ENCODE measurements at regions not wholly inside any gene's neighbourhood (a gene's known extent, or its start where the extent isn't known, plus 50 kb on each side); places are given as distances from the start of the nearest gene placed in this dataset.
"Not testable (repeated sequence)": the region's sequence is repeated elsewhere in the genome, so short reads cannot be mapped to it uniquely, and the experiment has no call there.

DNA sequence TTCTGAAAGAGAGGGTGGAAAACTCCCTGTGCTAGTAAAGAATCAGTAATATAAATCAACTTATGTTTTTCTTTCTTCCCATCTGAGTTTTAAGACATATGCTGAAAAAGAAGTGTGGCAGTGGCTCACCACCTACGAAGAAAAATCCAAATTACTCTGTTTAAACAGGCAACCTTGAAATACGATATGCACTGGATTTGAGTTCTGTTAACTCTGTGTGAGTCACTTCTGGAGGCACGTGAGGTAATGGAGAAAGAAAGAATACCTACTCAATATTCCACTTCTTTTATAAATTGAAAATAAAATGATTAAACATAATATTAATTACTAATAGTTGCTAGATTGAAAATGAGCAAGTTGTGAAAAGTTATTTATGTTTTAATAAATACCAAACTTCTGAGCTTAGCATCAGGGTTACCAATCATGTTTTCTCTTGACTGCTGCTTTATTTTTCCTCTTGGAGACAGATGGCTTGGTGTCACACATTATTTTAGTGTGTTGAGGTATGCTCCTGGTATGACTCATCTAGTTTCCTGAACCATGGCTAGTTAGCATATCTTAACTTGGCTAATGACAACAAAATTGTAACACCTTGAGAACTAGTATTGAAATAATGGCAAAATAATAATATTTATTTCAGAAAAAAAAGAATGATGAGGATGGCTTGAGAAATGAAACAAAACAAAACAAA lies 1705.5 kb upstream of the PIK3C3 start:
- Histone ChIP-seq H3K4me3 (no peak overlapping the region), H3K27me3 (no peaks in the 10 kb centered on the region), H3K4me1 (no peaks in the 10 kb centered on the region), H3K9me3 (no peaks in the 10 kb centered on the region), H3K36me3 (ENCODE audit: low read depth, missing control alignments) (no peaks in the 10 kb centered on the region), H3K27ac (no peak overlapping the region)
- DNase-seq, result no peak
- TF ChIP-seq POLR2A (IDR thresholded peaks at IDR 0.05), result no peak
- TF ChIP-seq, protein P1, sequence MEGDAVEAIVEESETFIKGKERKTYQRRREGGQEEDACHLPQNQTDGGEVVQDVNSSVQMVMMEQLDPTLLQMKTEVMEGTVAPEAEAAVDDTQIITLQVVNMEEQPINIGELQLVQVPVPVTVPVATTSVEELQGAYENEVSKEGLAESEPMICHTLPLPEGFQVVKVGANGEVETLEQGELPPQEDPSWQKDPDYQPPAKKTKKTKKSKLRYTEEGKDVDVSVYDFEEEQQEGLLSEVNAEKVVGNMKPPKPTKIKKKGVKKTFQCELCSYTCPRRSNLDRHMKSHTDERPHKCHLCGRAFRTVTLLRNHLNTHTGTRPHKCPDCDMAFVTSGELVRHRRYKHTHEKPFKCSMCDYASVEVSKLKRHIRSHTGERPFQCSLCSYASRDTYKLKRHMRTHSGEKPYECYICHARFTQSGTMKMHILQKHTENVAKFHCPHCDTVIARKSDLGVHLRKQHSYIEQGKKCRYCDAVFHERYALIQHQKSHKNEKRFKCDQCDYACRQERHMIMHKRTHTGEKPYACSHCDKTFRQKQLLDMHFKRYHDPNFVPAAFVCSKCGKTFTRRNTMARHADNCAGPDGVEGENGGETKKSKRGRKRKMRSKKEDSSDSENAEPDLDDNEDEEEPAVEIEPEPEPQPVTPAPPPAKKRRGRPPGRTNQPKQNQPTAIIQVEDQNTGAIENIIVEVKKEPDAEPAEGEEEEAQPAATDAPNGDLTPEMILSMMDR (IDR thresholded peaks at IDR 0.05), result no peak
- WGBS, 2 donors, result 65 to 70% methylated on average over 3 of the region's 3 CpGs
- intact Hi-C loops (cut with DNase I; ENCODE audit: low total_unique reads), result no loop called here

DNA sequence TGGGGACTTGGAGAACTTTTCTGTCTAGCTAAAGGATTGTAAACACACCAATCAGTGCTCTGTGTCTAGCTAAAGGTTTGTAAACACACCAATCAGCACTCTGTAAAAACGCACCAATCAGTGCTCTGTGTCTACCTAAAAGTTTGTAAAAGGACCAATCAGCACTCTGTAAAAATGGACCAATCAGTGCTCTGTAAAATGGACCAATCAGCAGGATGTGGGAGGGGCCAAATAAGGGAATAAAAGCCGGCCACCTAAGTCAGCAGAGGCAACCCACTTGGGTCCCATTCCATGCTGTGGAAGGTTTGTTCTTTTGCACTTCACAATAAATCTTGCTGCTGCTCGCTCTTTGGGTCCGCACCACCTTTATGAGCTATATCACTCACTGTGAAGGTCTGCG lies 1709.4 kb upstream of the PIK3C3 start:
- H3K27me3 ChIP-seq; H3K4me1 ChIP-seq; H3K4me3 ChIP-seq; H3K27ac ChIP-seq; H3K9me3 ChIP-seq; H3K36me3 ChIP-seq (ENCODE audit: low read depth, missing control alignments); intact Hi-C loops (cut with DNase I; ENCODE audit: low total_unique reads): not testable (repeated sequence)
- WGBS, 2 donors, result 69 to 74% methylated on average over 5 of the region's 5 CpGs
- DNase-seq, result peak; percentile 68

DNA sequence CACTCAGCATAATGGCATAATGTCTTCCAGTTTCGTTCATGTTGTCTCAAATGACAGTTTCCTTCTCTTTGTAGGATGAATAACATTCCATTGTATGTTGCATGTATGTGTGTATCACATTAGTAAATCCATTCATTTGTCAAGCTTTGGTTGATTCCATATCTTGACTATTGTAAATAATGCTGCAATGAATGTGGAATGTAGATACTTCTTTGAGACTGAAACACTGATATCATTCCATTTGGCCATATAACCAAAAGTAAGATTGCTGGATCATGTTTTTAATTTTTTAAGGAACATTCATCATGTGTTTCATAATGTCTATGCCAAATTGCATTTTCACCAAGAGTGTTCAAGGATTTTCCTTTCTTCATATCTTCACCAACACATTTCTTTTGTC lies 1711.4 kb upstream of the PIK3C3 start:
- TF ChIP-seq, protein P1 (IDR thresholded peaks at IDR 0.05), result no peak
- no peak for TF ChIP-seq POLR2A (IDR thresholded peaks at IDR 0.05)
- no peak for DNase-seq
- no peaks in the 10 kb centered on the region for H3K27me3 ChIP-seq
- intact Hi-C loops (cut with DNase I; ENCODE audit: low total_unique reads), result no loop called here
- 54 to 75% methylated on average over 1 of the region's 1 CpG for WGBS, 2 donors
- H3K27ac ChIP-seq, result no peak overlapping the region
- H3K9me3 ChIP-seq, result no peaks in the 10 kb centered on the region
- H3K36me3 ChIP-seq (ENCODE audit: low read depth, missing control alignments), result no peaks in the 10 kb centered on the region
- no peaks in the 10 kb centered on the region for H3K4me1 ChIP-seq
- no peak overlapping the region for H3K4me3 ChIP-seq

DNA sequence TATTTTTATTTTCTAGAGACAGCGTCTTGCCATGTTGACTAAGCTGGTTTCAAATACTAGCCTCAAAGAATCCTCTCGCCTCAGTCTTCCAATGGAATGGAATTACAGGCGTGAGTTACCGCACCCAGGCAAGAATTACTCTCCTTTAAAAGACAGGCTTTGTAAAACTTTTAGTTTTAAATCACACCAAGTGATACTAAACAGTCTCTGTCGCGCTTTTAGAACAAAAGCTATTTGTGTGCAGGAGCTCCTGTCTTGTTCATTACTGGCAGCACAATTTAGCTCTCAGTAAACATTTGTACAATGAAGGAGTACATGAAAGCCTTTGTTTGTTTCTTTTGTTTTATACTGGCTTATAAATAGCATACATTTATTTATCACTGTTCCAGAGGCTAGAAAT lies 1719.2 kb upstream of the PIK3C3 start:
- H3K27ac ChIP-seq, result no peak overlapping the region
- DNase-seq, result no peak
- no peaks in the 10 kb centered on the region for H3K27me3 ChIP-seq
- H3K4me1 ChIP-seq, result no peaks in the 10 kb centered on the region
- H3K4me3 ChIP-seq, result no peak overlapping the region
- no peaks in the 10 kb centered on the region for H3K36me3 ChIP-seq (ENCODE audit: low read depth, missing control alignments)
- TF ChIP-seq, protein P1 (IDR thresholded peaks at IDR 0.05), result no peak
- TF ChIP-seq POLR2A (IDR thresholded peaks at IDR 0.05), result no peak
- 70 to 81% methylated on average over 6 of the region's 6 CpGs for WGBS, 2 donors
- no peaks in the 10 kb centered on the region for H3K9me3 ChIP-seq
- intact Hi-C loops (cut with DNase I; ENCODE audit: low total_unique reads), result no loop called here

DNA sequence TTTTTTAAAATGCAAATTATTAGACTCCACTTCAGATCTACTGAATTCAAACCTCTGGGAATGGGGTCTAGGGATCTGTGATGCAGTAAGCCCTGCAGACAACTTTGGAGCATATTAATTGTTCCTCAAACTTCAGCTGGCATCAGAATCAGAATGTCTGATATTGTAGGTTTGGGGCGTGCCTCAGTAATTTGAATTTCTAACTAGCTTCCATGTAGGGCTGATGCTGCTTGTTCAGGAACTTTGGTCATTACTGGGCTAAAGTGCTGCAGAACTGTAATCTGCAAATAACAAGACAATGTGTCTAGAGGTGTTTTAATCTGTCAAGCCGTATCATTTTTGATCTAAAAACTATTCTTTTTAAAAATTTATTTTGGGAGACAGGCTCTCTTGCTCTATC lies 1719.7 kb upstream of the PIK3C3 start:
- no peaks in the 10 kb centered on the region for H3K36me3 ChIP-seq (ENCODE audit: low read depth, missing control alignments)
- no peak overlapping the region for H3K27ac ChIP-seq
- WGBS, 2 donors, result 91 to 98% methylated on average over 2 of the region's 2 CpGs
- H3K4me1 ChIP-seq, result no peaks in the 10 kb centered on the region
- no peak overlapping the region for H3K4me3 ChIP-seq
- DNase-seq, result no peak
- intact Hi-C loops (cut with DNase I; ENCODE audit: low total_unique reads), result no loop called here
- no peaks in the 10 kb centered on the region for H3K27me3 ChIP-seq
- no peaks in the 10 kb centered on the region for H3K9me3 ChIP-seq
- TF ChIP-seq POLR2A (IDR thresholded peaks at IDR 0.05), result no peak
- TF ChIP-seq, protein P1 (IDR thresholded peaks at IDR 0.05), result no peak

Measured in testis (tissue), 2 donors.